ENCODE measurements at regions not wholly inside any gene's neighbourhood (a gene's known extent, or its start where the extent isn't known, plus 50 kb on each side); places are given as distances from the start of the nearest gene placed in this dataset.

GRCh38 chr16:65657071-65657494, 535.2 kb upstream of the CDH11 start:
- no peak for ATAC-seq
- Histone ChIP-seq H2AFZ (ENCODE audit: low read depth, low read length, poor library complexity, severe bottlenecking) (no peak overlapping the region), H3K79me2 (ENCODE audit: insufficient read depth, low read length) (no peaks in the 10 kb centered on the region), H3K4me1 (ENCODE audit: control insufficient read depth in 1 of 2, insufficient read depth in 2 of 2, low read length in 2 of 2) (no peaks in the 10 kb centered on the region), H3K9me3 (ENCODE audit: control insufficient read depth in 1 of 2, insufficient read depth in 1 of 2, low read depth in 1 of 2, low read length in 2 of 2) (no peaks in the 10 kb centered on the region; a peak in 1 of 4 replicates), H3K27me3 (ENCODE audit: insufficient read depth, low read length) (no peaks in the 10 kb centered on the region), H3K9ac (ENCODE audit: low read length) (no peak overlapping the region), H3K4me2 (ENCODE audit: low read length) (no peak overlapping the region), H3K4me3 (replicated peaks in 1 of 2; ENCODE audit: low read depth in 1 of 2, low read length in 2 of 2) (no peak overlapping the region), H3K9me2 (ENCODE audit: insufficient read depth) (no peaks in the 10 kb centered on the region), H3K27ac (ENCODE audit: low read depth, low read length) (no peak overlapping the region), H3K36me3 (ENCODE audit: control insufficient read depth in 1 of 2, insufficient read depth in 2 of 2, low read length in 2 of 2) (no peaks in the 10 kb centered on the region), H4K20me1 (ENCODE audit: insufficient read depth) (no peaks in the 10 kb centered on the region)
- TF ChIP-seq CBX3 (IDR thresholded peaks at IDR 0.05; ENCODE audit: low read depth) = no peak
- TF ChIP-seq SRF (IDR thresholded peaks at IDR 0.05; ENCODE audit: low read depth) = no peak
- TF ChIP-seq SP1 (IDR thresholded peaks at IDR 0.05; ENCODE audit: low read depth) = no peak
- no peak for TF ChIP-seq ZNF274 (IDR thresholded peaks at IDR 0.05; ENCODE audit: low read depth, low read length)
- no peak for TF ChIP-seq CEBPB (IDR thresholded peaks at IDR 0.05; ENCODE audit: low read depth)
- TF ChIP-seq POLR2A (IDR thresholded peaks at IDR 0.05; ENCODE audit: borderline replicate concordance, extremely low read depth, insufficient read depth, insufficient read length) = no peak
- no peak for TF ChIP-seq FOSL1 (IDR thresholded peaks at IDR 0.05; ENCODE audit: low read depth)
- no peak for TF ChIP-seq EGR1 (IDR thresholded peaks at IDR 0.05; ENCODE audit: low read depth)
- no peak for TF ChIP-seq JUND (IDR thresholded peaks at IDR 0.05)
- TF ChIP-seq, protein P1, sequence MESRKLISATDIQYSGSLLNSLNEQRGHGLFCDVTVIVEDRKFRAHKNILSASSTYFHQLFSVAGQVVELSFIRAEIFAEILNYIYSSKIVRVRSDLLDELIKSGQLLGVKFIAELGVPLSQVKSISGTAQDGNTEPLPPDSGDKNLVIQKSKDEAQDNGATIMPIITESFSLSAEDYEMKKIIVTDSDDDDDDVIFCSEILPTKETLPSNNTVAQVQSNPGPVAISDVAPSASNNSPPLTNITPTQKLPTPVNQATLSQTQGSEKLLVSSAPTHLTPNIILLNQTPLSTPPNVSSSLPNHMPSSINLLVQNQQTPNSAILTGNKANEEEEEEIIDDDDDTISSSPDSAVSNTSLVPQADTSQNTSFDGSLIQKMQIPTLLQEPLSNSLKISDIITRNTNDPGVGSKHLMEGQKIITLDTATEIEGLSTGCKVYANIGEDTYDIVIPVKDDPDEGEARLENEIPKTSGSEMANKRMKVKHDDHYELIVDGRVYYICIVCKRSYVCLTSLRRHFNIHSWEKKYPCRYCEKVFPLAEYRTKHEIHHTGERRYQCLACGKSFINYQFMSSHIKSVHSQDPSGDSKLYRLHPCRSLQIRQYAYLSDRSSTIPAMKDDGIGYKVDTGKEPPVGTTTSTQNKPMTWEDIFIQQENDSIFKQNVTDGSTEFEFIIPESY (IDR thresholded peaks at IDR 0.05; ENCODE audit: extremely low read depth, insufficient replicate concordance, low read length) = no peak
- no peak for TF ChIP-seq YY1 (IDR thresholded peaks at IDR 0.05; ENCODE audit: extremely low read depth, insufficient replicate concordance, low read depth, low read length)
- no peak for TF ChIP-seq EZH2 (IDR thresholded peaks at IDR 0.05)
- TF ChIP-seq SIN3A (IDR thresholded peaks at IDR 0.05; ENCODE audit: low read depth) = no peak
- POLR2A ChIA-PET = no interaction called here
- intact Hi-C loops (cut with micrococcal nuclease) = no loop called here
- DNase-seq (ENCODE audit: low read depth, low spot score) = no peak
- RAD21 ChIA-PET (ENCODE audit: low non-redundant PET in 1 of 2, low total read pairs in 2 of 2, uncharacterized antibody in 2 of 2, unreplicated experiment in 2 of 2) = no interaction called here
- CTCF ChIA-PET = no interaction called here
- no TSS peak for BruUV-seq (replicated peaks)
